T47D (cell line): ENCODE measurements at regions not wholly inside any gene's neighbourhood (a gene's known extent, or its start where the extent isn't known, plus 50 kb on each side); places are given as distances from the start of the nearest gene placed in this dataset.

Experiments
- DNase-seq, 2 experiments: peaks; one replicate each; pipeline versions ENCODE4 v3.0.0 to v3.0.0-alpha.2; 2011 to 2012; ENCODE audit warnings: low read depth in 1 of 2, low spot score in 1 of 2
- JUND ChIP-seq: IDR thresholded peaks from 2 replicates; pipeline ENCODE4 v1.6.1; 2012; ENCODE audit warnings: low read depth
- in situ Hi-C: cut with HindIII; loops from 2 replicates; pipeline ENCODE4 v1.10.0; 2016; ENCODE audit warnings: low sequenced_read_pairs, low pct_unique_long_range_greater_than_20kb

GRCh38 chr1:19007491-19008441, 51.3 kb upstream of the IFFO2 start:
- no peak for TF ChIP-seq JUND
- peak in 1 of 2 experiments; percentile 30 for DNase-seq
- in situ Hi-C loops: no loop called here

DNA sequence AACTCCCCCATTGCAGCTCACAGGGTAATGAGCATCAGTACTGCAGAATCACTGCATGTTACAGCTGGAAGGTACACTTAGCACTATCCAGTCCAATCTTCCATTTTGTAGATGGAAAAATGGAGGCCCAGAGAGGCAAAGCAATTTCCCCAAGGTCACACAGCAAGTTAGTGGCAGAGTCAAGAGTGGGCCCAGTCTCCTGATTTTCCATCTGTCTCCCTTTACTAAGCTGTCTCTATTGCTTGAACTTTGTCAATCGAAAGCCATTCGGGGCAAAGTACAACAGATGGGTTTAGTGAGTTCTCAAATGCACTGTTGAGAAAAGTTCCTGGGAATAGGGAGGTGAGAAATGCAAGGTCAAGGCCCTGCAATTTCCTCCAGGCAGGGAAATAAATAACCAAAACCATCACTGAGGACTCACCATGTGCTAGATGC, 50.4 kb upstream of the IFFO2 start:
- DNase-seq: no peak
- in situ Hi-C loops: no loop called here
- no peak for TF ChIP-seq JUND
